RWPE2 (cell line): ENCODE measurements at regions not wholly inside any gene's neighbourhood (a gene's known extent, or its start where the extent isn't known, plus 50 kb on each side); places are given as distances from the start of the nearest gene placed in this dataset.

Experiments
- ATAC-seq: fragments of 200-7000 bp; cut with Tn5 transposase; 3 replicates; pipeline ENCODE4 v1.9.1; 2021; ENCODE audit warnings: low read depth
- DNase-seq: peaks from one replicate; pipeline ENCODE4 v3.0.0-alpha.2; 2020; ENCODE audit warnings: low spot score
- H3K27ac ChIP-seq: fragments of 450-650 bp; 2 replicates; pipeline ENCODE4 v1.5.1; 2017; ENCODE audit warnings: mild to moderate bottlenecking; ENCODE audit not compliant: poor library complexity, severe bottlenecking
- H3K27me3 ChIP-seq: fragments of 250-450 bp; sonication (Bioruptor Pico); 2 replicates; pipeline ENCODE4 v1.5.1; 2021; ENCODE audit warnings: mild to moderate bottlenecking, moderate library complexity; ENCODE audit not compliant: insufficient read depth, poor library complexity, severe bottlenecking
- H3K36me3 ChIP-seq: fragments of 250-450 bp; sonication (Bioruptor Pico); 2 replicates; pipeline ENCODE4 v1.5.1; 2020; ENCODE audit warnings: low read depth, mild to moderate bottlenecking, moderate library complexity
- H3K4me1 ChIP-seq: fragments of 250-450 bp; sonication (Bioruptor Pico); 2 replicates; pipeline ENCODE4 v1.5.1; 2021; ENCODE audit warnings: mild to moderate bottlenecking, moderate library complexity; ENCODE audit not compliant: insufficient read depth, poor library complexity, severe bottlenecking
- H3K4me3 ChIP-seq: fragments of 250-450 bp; sonication (Bioruptor Pico); 2 replicates; pipeline ENCODE4 v1.5.1; 2021; ENCODE audit warnings: mild to moderate bottlenecking, moderate library complexity; ENCODE audit not compliant: severe bottlenecking
- H3K9me3 ChIP-seq: fragments of 250-450 bp; sonication (Bioruptor Pico); 2 replicates; pipeline ENCODE4 v1.5.1; 2021; ENCODE audit warnings: mild to moderate bottlenecking, moderate library complexity; ENCODE audit not compliant: severe bottlenecking
- TF ChIP-seq, protein P1 (sequence below): fragments of 450-650 bp; IDR thresholded peaks from one replicate; pipeline ENCODE4 v1.5.1; 2017; ENCODE audit warnings: mild to moderate bottlenecking, moderate library complexity; ENCODE audit not compliant: poor library complexity, severe bottlenecking

DNA sequence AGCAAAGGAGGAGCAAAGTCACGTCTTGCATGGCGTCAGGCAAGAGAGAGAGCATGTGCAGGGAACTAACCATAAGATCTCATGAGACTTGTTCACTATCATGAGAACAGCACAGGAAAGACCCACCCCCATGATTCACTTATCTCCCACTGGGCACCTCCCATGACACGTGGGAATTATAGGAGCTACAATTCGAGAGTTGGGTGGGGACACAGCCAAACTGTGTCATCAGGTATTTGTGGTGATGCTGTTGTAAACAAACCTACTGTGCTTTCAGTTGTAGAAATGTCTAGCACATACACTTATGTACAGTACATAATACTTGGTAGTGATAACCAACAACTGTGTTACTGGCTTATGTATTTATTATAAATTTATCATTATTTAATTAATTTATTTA lies 128.3 kb downstream of the UTRN start:
- ATAC-seq (no peak), DNase-seq (no peak)
- Histone ChIP-seq H3K4me1 (peaks cover 51% of the 10 kb centered on the region), H3K4me3 (no peak overlapping the region), H3K36me3 (peaks cover 3% of the 10 kb centered on the region; the same call in 1 of the 2 replicates), H3K27me3 (no peaks in the 10 kb centered on the region), H3K27ac (no peak overlapping the region), H3K9me3 (no peaks in the 10 kb centered on the region)
- TF ChIP-seq, protein P1, sequence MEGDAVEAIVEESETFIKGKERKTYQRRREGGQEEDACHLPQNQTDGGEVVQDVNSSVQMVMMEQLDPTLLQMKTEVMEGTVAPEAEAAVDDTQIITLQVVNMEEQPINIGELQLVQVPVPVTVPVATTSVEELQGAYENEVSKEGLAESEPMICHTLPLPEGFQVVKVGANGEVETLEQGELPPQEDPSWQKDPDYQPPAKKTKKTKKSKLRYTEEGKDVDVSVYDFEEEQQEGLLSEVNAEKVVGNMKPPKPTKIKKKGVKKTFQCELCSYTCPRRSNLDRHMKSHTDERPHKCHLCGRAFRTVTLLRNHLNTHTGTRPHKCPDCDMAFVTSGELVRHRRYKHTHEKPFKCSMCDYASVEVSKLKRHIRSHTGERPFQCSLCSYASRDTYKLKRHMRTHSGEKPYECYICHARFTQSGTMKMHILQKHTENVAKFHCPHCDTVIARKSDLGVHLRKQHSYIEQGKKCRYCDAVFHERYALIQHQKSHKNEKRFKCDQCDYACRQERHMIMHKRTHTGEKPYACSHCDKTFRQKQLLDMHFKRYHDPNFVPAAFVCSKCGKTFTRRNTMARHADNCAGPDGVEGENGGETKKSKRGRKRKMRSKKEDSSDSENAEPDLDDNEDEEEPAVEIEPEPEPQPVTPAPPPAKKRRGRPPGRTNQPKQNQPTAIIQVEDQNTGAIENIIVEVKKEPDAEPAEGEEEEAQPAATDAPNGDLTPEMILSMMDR, result no peak

DNA sequence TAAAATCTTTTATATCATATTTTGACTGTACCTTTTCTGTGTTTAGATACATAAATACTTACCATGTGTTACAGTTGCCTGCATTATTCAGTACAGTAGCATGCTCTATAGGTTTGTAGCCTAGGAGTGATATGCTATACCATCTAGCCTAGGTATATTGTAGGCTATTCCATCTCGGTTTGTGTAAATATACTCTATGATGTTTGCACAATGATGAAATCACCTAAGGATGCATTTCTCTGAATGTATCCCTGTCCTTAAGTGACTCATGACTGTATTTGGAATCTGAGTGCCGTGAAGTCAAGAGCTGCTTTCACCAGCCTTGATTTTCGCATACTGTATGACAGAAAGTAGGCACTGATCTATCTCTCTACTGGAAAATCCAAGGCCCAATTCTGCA lies 129.9 kb downstream of the UTRN start:
- Histone ChIP-seq H3K9me3 (no peaks in the 10 kb centered on the region), H3K4me1 (peaks cover 51% of the 10 kb centered on the region), H3K36me3 (peaks cover 3% of the 10 kb centered on the region; the same call in 1 of the 2 replicates), H3K27me3 (no peaks in the 10 kb centered on the region), H3K27ac (peak overlapping the region; percentile 96), H3K4me3 (no peak overlapping the region)
- ATAC-seq, result peak; percentile 84
- no peak for DNase-seq
- TF ChIP-seq, protein P1, result no peak

DNA sequence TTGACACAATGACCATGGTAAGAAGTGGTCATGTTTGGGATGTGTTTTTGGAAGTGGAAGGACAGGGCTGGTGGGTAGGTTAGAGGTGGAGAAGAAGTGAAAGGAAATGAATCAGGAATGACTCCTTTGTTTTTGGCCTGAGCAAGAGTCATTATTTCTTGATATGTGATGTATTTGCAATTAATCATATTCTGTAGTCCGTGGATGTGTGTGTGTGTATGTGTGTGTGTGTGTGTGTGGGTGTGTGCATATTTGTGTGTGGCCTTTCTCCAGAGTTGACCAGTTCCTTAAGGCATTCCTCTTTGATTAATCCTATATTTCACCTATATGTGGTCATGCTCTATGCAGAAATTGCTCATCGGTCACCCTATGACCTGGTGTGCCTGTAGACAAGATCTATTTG lies 130.7 kb downstream of the UTRN start:
- Histone ChIP-seq H3K4me1 (peaks cover 51% of the 10 kb centered on the region), H3K36me3 (peaks cover 3% of the 10 kb centered on the region; the same call in 1 of the 2 replicates), H3K9me3 (no peaks in the 10 kb centered on the region), H3K27ac (peak overlapping the region; percentile 96), H3K4me3 (no peak overlapping the region), H3K27me3 (no peaks in the 10 kb centered on the region)
- TF ChIP-seq, protein P1, result no peak
- peak; percentile 78 for ATAC-seq
- peak; percentile 67 for DNase-seq

DNA sequence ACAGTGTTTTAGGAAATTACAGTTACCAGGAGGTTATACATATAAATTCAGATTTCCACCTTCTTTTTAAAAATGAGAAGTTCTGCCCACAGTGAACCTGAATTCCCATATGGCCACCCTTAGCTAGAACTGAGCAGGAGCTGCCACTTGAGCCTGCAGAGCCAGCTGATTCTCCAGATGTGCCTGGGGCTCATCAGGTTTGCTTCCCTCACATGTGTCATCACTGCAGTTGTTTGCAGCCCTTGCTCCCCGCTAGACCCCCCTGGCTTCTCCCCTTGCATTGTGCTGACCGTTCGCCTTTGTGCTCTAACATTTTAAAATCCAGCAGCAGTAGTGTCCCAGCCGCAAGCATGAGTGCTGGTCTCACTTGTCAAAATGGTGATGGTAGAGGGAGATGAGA lies 131.1 kb downstream of the UTRN start:
- H3K36me3 ChIP-seq, result peaks cover 3% of the 10 kb centered on the region; the same call in 1 of the 2 replicates
- peaks cover 51% of the 10 kb centered on the region for H3K4me1 ChIP-seq
- no peak overlapping the region for H3K4me3 ChIP-seq
- no peaks in the 10 kb centered on the region for H3K27me3 ChIP-seq
- no peaks in the 10 kb centered on the region for H3K9me3 ChIP-seq
- DNase-seq, result no peak
- peak overlapping the region; percentile 96 for H3K27ac ChIP-seq
- peak; percentile 6; the same call in 2 of the 3 replicates for ATAC-seq
- TF ChIP-seq, protein P1, result no peak

DNA sequence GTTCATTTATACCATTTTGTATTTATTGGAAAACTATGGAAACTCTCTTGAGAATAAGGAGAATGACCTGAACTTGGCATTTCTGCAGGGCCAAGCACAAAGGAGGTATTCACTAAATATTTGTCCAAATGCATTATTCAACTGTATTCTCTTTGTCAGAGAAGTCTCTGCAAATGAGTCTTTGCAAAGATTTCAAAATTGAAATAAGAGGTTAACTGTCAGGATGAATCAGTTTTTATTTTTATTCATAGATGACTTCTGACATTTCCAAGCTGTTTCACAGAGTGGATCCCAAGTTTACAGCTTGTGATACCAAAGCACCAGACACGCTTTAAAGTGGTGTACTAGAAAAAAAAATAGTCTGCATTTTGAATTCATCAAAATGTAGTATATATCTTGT lies 131.6 kb downstream of the UTRN start:
- Histone ChIP-seq H3K36me3 (peaks cover 3% of the 10 kb centered on the region; the same call in 1 of the 2 replicates), H3K4me1 (peaks cover 47% of the 10 kb centered on the region), H3K27ac (peak overlapping the region; percentile 96), H3K4me3 (no peak overlapping the region), H3K9me3 (no peaks in the 10 kb centered on the region), H3K27me3 (no peaks in the 10 kb centered on the region)
- DNase-seq (no peak), ATAC-seq (no peak)
- TF ChIP-seq, protein P1, result no peak
